K562 (cell line): ENCODE measurements at regions not wholly inside any gene's neighbourhood (a gene's known extent, or its start where the extent isn't known, plus 50 kb on each side); places are given as distances from the start of the nearest gene placed in this dataset.
"Not testable (repeated sequence)": the region's sequence is repeated elsewhere in the genome, so short reads cannot be mapped to it uniquely, and the experiment has no call there.

Experiments used
- ATAC-seq: fragments of 200-7000 bp; cut with Tn5 transposase; 3 replicates; pipeline ENCODE4 v1.9.1; 2020; ENCODE audit warnings: moderate library complexity
- BruUV-seq: library from RNA; stranded (reverse); fragments of 400-500 nt; replicated peaks from 2 replicates; lab custom pipeline; 2021; lab: Mats Ljungman, UMichigan
- CTCF ChIA-PET: fragments of 300-600 bp; formaldehyde crosslinking; extraction: SDS; loops from one replicate; lab custom pipeline; 2021; ENCODE audit warnings: low intra/inter-chr PET ratio; lab: Yijun Ruan, JAX
- POLR2A ChIA-PET: fragments of 300-600, 350-650 bp; sonication (Branson Sonifier 250); formaldehyde crosslinking; extraction: SDS; loops from one replicate; lab custom pipeline; 2021; ENCODE audit warnings: antibody characterized with exemption, inconsistent platforms; lab: Yijun Ruan, JAX
- DNase-seq, 4 experiments: peaks; one replicate each; pipeline versions ENCODE4 v3.0.0 to v3.0.0-alpha.2; 2011 to 2018; ENCODE audit warnings: low spot score in 3 of 4, mixed read lengths in 3 of 4; ENCODE audit errors: extremely low read depth in 1 of 4
- FAIRE-seq: peaks from 2 replicates; lab custom pipeline; 2011; peaks lifted over from hg19 to GRCh38; lab: Jason Lieb, UNC
- H2AFZ ChIP-seq: 2 replicates; pipeline ENCODE4 v1.6.0; 2011; ENCODE audit warnings: low read depth, low read length, control low read depth, inconsistent platforms
- H3K27ac ChIP-seq: fragments of 200-600 bp; 3 replicates; pipeline ENCODE4 v1.8.0; 2011; ENCODE audit warnings: low read depth, mild to moderate bottlenecking, control low read depth, inconsistent platforms, low read length, moderate library complexity, mixed read lengths; ENCODE audit errors: extremely low read depth
- H3K27me3 ChIP-seq, 2 experiments: fragments of 300-600 bp in 1 of 2; 2 replicates in 1 of 2; 3 replicates in 1 of 2; pipeline versions ENCODE4 v1.6.0 to v1.8.0; 2011; ENCODE audit warnings: inconsistent platforms in 2 of 2, low read length in 2 of 2, mild to moderate bottlenecking in 1 of 2, mixed read lengths in 1 of 2, moderate library complexity in 1 of 2; ENCODE audit not compliant: control insufficient read depth in 2 of 2, insufficient read depth in 2 of 2
- H3K36me3 ChIP-seq: fragments of 300-600 bp; 3 replicates; pipeline ENCODE4 v1.8.0; 2011; ENCODE audit warnings: mild to moderate bottlenecking, low read length, inconsistent platforms; ENCODE audit not compliant: control insufficient read depth, insufficient read depth
- H3K4me1 ChIP-seq, 2 experiments: fragments of 200-600 bp in 1 of 2; replicated peaks in 1 of 2; 2 replicates in 1 of 2; 3 replicates in 1 of 2; pipeline versions ENCODE4 v1.5.1 to v1.8.0; 2011; ENCODE audit warnings: inconsistent platforms in 2 of 2, low read length in 2 of 2, mild to moderate bottlenecking in 1 of 2, mixed read lengths in 1 of 2, moderate library complexity in 1 of 2; ENCODE audit not compliant: control insufficient read depth in 2 of 2, insufficient read depth in 2 of 2
- H3K4me2 ChIP-seq: 2 replicates; pipeline ENCODE4 v1.6.1; 2011; ENCODE audit warnings: low read length, control low read depth, inconsistent platforms, mixed read lengths; ENCODE audit not compliant: insufficient read depth
- H3K4me3 ChIP-seq: fragments of 200-600 bp; sonication (generic), shearing (Covaris generic); 2 replicates; pipeline ENCODE4 v1.5.1; 2016; ENCODE audit warnings: control low read depth, inconsistent platforms
- H3K79me2 ChIP-seq: fragments of 200-600 bp; 3 replicates; pipeline ENCODE4 v1.8.0; 2011; ENCODE audit warnings: low read length, inconsistent platforms; ENCODE audit not compliant: control insufficient read depth, insufficient read depth
- H3K9ac ChIP-seq, 2 experiments: 2 replicates each; pipeline versions ENCODE4 v1.6.0 to v1.6.1; 2011; ENCODE audit warnings: low read depth in 2 of 2, low read length in 2 of 2, control low read depth in 1 of 2, inconsistent platforms in 1 of 2, mild to moderate bottlenecking in 1 of 2, mixed read lengths in 1 of 2; ENCODE audit not compliant: insufficient read depth in 1 of 2
- H3K9me1 ChIP-seq: one replicate; pipeline ENCODE4 v1.6.0; 2011; ENCODE audit warnings: inconsistent platforms, mild to moderate bottlenecking, low read length, moderate library complexity; ENCODE audit not compliant: control insufficient read depth, insufficient read depth
- H3K9me3 ChIP-seq: replicated peaks from 2 replicates; pipeline ENCODE4 v1.5.1; 2011; ENCODE audit warnings: low read depth, low read length, inconsistent platforms; ENCODE audit not compliant: control insufficient read depth, insufficient read depth
- H4K20me1 ChIP-seq: replicated peaks from 2 replicates; pipeline ENCODE4 v1.6.1; 2011; ENCODE audit warnings: low read length, inconsistent platforms, mixed read lengths; ENCODE audit not compliant: control insufficient read depth, insufficient read depth
- ARID1B ChIP-seq: fragments of 450-650 bp; IDR thresholded peaks from 2 replicates; pipeline ENCODE4 v1.6.1; 2016; ENCODE audit warnings: antibody characterized with exemption, mild to moderate bottlenecking, inconsistent platforms
- BRCA1 ChIP-seq, 2 experiments: fragments of 450-650 bp in 1 of 2; sonication (generic) in 1 of 2; formaldehyde crosslinking in 1 of 2; IDR thresholded peaks; 2 replicates each; pipeline versions ENCODE4 v1.5.0 to v1.6.1; 2017 to 2020; ENCODE audit warnings: mild to moderate bottlenecking in 1 of 2, missing genetic modification reagents in 1 of 2
- CBFA2T2 ChIP-seq: fragments of 450-650 bp; conservative IDR thresholded peaks from 2 replicates; pipeline ENCODE4 v1.6.1; 2017; ENCODE audit warnings: mild to moderate bottlenecking
- CBFA2T3 ChIP-seq: fragments of 450-650 bp; IDR thresholded peaks from 2 replicates; pipeline ENCODE4 v1.6.1; 2017
- CHD1 ChIP-seq: fragments of 200-600 bp; sonication (generic); IDR thresholded peaks from one replicate; pipeline ENCODE4 v1.6.1; 2012; ENCODE audit warnings: mild to moderate bottlenecking, moderate library complexity, low read length, inconsistent platforms
- NCOR1 ChIP-seq: fragments of 450-650 bp; IDR thresholded peaks from 2 replicates; pipeline ENCODE4 v1.6.1; 2016; ENCODE audit warnings: mild to moderate bottlenecking, moderate library complexity
- RFX5 ChIP-seq: IDR thresholded peaks from 2 replicates; pipeline ENCODE4 v1.6.1; 2011; ENCODE audit warnings: low read depth, mild to moderate bottlenecking, improper control_type of control experiment, low read length
- SOX6 ChIP-seq: fragments of 450-650 bp; IDR thresholded peaks from 2 replicates; pipeline ENCODE4 v1.6.1; 2014; ENCODE audit warnings: mild to moderate bottlenecking
- SREBF1 ChIP-seq: fragments of 150-350 bp; IDR thresholded peaks from 2 replicates; pipeline ENCODE4 v1.6.1; 2014; ENCODE audit warnings: antibody characterized with exemption, low read depth, low read length, borderline replicate concordance
- TAL1 ChIP-seq: fragments of 450-650 bp; IDR thresholded peaks from 2 replicates; pipeline ENCODE4 v1.6.1; 2016; ENCODE audit warnings: mild to moderate bottlenecking
- ZC3H8 ChIP-seq: fragments of 450-650 bp; IDR thresholded peaks from 2 replicates; pipeline ENCODE4 v1.6.1; 2017
- ZFX ChIP-seq: sonication (generic); formaldehyde crosslinking; IDR thresholded peaks from 2 replicates; pipeline ENCODE4 v1.8.0; 2022; ENCODE audit warnings: mild to moderate bottlenecking, missing genetic modification reagents, moderate library complexity
- ZNF584 ChIP-seq: fragments of 200-800 bp; sonication (Bioruptor generic); IDR thresholded peaks from 2 replicates; pipeline ENCODE4 v1.6.1; 2016; ENCODE audit warnings: low read depth, mild to moderate bottlenecking, missing genetic modification characterization, missing compliant biosample characterization
- WGBS: fragments of 100-300 bp; shearing (Covaris generic); methylation state at CpG from one replicate; pipeline ENCODE4 v1.1.6; 2016; ENCODE audit warnings: low coverage, mixed read lengths; ENCODE audit not compliant: insufficient coverage; ENCODE audit errors: missing lambda C conversion rate; 5-methylcytosine and 5-hydroxymethylcytosine counted together
- in situ Hi-C: fragments of 300-500 bp; cut with MboI; formaldehyde crosslinking; loops from 4 replicates; pipeline ENCODE4 v1.15.0; 2018; ENCODE audit warnings: inconsistent platforms, mixed read lengths
- intact Hi-C: fragments of 100-400 bp; cut with micrococcal nuclease; formaldehyde crosslinking; loops from 2 replicates; pipeline ENCODE4 v1.14.2; 2022
- TF ChIP-seq, protein P1 (sequence below): fragments of 250-450 bp; sonication (Bioruptor Pico); IDR thresholded peaks from 2 replicates; pipeline ENCODE4 v1.4.0; 2020; ENCODE audit warnings: mild to moderate bottlenecking, moderate library complexity, borderline replicate concordance
- TF ChIP-seq, protein P2 (sequence below): IDR thresholded peaks from 2 replicates; pipeline ENCODE4 v1.6.1; 2014; ENCODE audit warnings: antibody characterized with exemption

DNA sequence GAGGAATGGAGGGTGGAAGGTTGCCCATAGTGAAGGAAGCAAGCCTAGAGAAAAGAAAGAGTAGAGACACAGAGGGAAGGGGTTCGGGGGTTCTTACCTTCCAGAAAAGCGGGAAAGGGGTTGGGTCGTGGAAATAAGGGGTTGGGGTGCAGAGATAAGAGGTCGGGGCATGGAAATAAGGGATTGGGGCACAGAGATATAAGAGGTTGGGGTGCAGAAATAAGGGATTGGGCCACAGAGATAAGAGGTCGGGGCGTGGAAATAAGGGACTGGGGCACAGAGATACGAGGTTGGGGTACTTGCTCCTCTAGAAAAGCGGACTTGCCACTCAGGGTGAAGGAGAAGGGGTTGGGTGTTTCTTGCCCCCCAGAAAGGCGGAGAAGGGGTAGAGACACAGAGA is 74.2 kb upstream of the GRPR start:
- H3K4me1 ChIP-seq, H3K36me3 ChIP-seq, H3K79me2 ChIP-seq, H3K27ac ChIP-seq, H4K20me1 ChIP-seq, DNase-seq, ATAC-seq, POLR2A ChIA-PET, H2AFZ ChIP-seq, in situ Hi-C loops, H3K9ac ChIP-seq, H3K27me3 ChIP-seq, CTCF ChIA-PET, FAIRE-seq, BruUV-seq, H3K9me1 ChIP-seq, H3K9me3 ChIP-seq, H3K4me2 ChIP-seq, intact Hi-C loops, H3K4me3 ChIP-seq: not testable (repeated sequence)
- peak; percentile 64 for TF ChIP-seq ARID1B
- TF ChIP-seq NCOR1, result peak; percentile 56
- peak; percentile 58; the same call in 1 of the 2 replicates for TF ChIP-seq CBFA2T3
- 0 out of 2 replicates have a peak, but pooled peaks have one; percentile 46 for TF ChIP-seq TAL1
- TF ChIP-seq CBFA2T2, result peak; percentile 42
- WGBS, result 0% methylated on average over 7 of the region's 9 CpGs

DNA sequence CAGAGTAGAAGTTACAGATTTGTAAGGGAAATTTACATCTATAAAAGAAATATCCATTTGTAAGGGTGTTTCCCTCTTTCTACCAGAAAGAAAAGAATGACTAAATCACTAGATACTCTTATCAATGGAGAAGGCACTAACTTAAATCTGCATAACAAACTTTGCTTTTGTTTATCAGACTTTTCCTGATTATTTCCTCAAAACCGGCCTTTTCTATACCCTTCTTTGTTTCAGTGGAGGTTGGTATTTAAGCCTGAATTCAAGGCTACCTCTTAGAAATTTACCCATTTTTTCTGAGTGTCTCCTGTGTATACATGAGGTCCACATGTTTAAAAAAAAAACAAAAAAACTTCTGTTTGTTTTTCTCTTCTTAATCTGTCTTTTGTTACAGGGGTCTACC is 80.4 kb upstream of the GRPR start:
- ATAC-seq (no peak), FAIRE-seq (no peak), DNase-seq (no peak)
- Histone ChIP-seq H3K9ac (no peak overlapping the region), H3K9me3 (no peaks in the 10 kb centered on the region), H3K36me3 (no peaks in the 10 kb centered on the region), H4K20me1 (no peaks in the 10 kb centered on the region), H3K9me1 (no peaks in the 10 kb centered on the region), H3K4me3 (no peak overlapping the region), H3K4me1 (no peaks in the 10 kb centered on the region), H2AFZ (no peak overlapping the region), H3K79me2 (no peaks in the 10 kb centered on the region), H3K27me3 (no peaks in the 10 kb centered on the region), H3K27ac (no peak overlapping the region), H3K4me2 (no peak overlapping the region)
- WGBS, result 10% methylated on average over 1 of the region's 1 CpG
- BruUV-seq, result no TSS peak
- ChIA-PET POLR2A (no interaction called here), CTCF (no interaction called here)
- intact Hi-C loops (no loop called here), in situ Hi-C loops (no loop called here)
- TF ChIP-seq, protein P1, sequence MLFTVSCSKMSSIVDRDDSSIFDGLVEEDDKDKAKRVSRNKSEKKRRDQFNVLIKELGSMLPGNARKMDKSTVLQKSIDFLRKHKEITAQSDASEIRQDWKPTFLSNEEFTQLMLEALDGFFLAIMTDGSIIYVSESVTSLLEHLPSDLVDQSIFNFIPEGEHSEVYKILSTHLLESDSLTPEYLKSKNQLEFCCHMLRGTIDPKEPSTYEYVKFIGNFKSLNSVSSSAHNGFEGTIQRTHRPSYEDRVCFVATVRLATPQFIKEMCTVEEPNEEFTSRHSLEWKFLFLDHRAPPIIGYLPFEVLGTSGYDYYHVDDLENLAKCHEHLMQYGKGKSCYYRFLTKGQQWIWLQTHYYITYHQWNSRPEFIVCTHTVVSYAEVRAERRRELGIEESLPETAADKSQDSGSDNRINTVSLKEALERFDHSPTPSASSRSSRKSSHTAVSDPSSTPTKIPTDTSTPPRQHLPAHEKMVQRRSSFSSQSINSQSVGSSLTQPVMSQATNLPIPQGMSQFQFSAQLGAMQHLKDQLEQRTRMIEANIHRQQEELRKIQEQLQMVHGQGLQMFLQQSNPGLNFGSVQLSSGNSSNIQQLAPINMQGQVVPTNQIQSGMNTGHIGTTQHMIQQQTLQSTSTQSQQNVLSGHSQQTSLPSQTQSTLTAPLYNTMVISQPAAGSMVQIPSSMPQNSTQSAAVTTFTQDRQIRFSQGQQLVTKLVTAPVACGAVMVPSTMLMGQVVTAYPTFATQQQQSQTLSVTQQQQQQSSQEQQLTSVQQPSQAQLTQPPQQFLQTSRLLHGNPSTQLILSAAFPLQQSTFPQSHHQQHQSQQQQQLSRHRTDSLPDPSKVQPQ, result no peak
- TF ChIP-seq BRCA1 (IDR thresholded peaks at IDR 0.05) (no peak), BRCA1 (CRISPR knock-in tag; IDR thresholded peaks at IDR 0.05) (no peak), SREBF1 (no peak), SOX6 (no peak), ZC3H8 (no peak), ZNF584 (CRISPR knock-in tag) (no peak), CHD1 (no peak), RFX5 (no peak), ZFX (CRISPR knock-in tag) (no peak)
- TF ChIP-seq, protein P2, sequence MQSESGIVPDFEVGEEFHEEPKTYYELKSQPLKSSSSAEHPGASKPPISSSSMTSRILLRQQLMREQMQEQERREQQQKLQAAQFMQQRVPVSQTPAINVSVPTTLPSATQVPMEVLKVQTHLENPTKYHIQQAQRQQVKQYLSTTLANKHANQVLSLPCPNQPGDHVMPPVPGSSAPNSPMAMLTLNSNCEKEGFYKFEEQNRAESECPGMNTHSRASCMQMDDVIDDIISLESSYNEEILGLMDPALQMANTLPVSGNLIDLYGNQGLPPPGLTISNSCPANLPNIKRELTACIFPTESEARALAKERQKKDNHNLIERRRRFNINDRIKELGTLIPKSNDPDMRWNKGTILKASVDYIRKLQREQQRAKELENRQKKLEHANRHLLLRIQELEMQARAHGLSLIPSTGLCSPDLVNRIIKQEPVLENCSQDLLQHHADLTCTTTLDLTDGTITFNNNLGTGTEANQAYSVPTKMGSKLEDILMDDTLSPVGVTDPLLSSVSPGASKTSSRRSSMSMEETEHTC, result no peak
